PFSK-1 (cell line): ENCODE measurements at regions not wholly inside any gene's neighbourhood (a gene's known extent, or its start where the extent isn't known, plus 50 kb on each side); places are given as distances from the start of the nearest gene placed in this dataset.

Source experiments
- POLR2AphosphoS5 ChIP-seq: IDR thresholded peaks from 2 replicates; pipeline ENCODE4 v1.6.1; 2012; ENCODE audit warnings: low read depth, mild to moderate bottlenecking, control low read depth, low read length, moderate library complexity
- REST ChIP-seq, 2 experiments: IDR thresholded peaks; 2 replicates each; pipeline versions ENCODE4 v1.6.1 to v1.8.0; 2011 to 2012; ENCODE audit warnings: low read depth in 2 of 2, low read length in 2 of 2, control low read depth in 1 of 2, inconsistent platforms in 1 of 2, mild to moderate bottlenecking in 1 of 2, moderate library complexity in 1 of 2; ENCODE audit not compliant: insufficient read depth in 1 of 2
- TAF1 ChIP-seq: IDR thresholded peaks from 2 replicates; pipeline ENCODE4 v1.6.1; 2012; ENCODE audit warnings: low read length, control low read depth, borderline replicate concordance; ENCODE audit not compliant: insufficient read depth

DNA sequence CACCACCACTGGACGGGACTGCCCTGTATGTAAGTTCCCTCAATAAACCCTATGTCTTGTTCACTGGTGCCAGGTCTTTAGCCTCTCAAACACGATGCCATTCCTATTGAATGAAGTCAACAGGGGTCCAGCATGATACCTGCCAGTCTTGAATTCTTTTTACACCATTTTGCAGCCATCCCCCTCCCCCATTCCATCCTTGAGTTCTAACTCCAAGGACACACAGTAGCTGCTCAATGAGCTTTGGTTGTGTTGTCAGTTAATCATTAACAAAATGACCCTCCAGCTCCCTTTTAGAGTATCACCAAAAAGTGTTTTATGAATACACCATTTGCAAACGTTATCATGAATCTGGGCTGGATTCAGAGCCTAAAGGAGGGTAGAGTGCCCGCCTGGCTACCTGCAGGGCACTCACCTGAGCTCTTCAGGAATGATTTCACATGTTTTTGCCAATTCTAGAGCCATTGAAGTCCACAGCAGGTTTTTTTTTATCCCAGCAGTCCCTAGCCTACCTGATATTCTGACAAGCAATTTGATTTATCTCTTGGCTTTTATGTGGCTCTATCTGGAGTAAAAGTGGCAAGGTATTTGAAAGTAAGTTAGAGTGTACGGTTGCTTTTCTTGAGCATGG lies 271.8 kb downstream of the SMARCA2 start:
- TF ChIP-seq POLR2AphosphoS5 (no peak), TAF1 (no peak), REST (IDR thresholded peaks at IDR 0.05; ENCODE audit: insufficient read depth in 1 of 2, low read depth in 2 of 2, low read length in 2 of 2) (no peak)
